ENCODE measurements at regions not wholly inside any gene's neighbourhood (a gene's known extent, or its start where the extent isn't known, plus 50 kb on each side); places are given as distances from the start of the nearest gene placed in this dataset.
"Not testable (repeated sequence)": the region's sequence is repeated elsewhere in the genome, so short reads cannot be mapped to it uniquely, and the experiment has no call there.

GRCh38 chr7:35910621-35911020, 109.8 kb downstream of the SEPTIN7 start:
- WGBS (ENCODE audit: extremely low coverage, insufficient coverage, low lambda C conversion rate) = no CpG with 5 or more reads among the region's 3 CpGs
- H3K23ac ChIP-seq (ENCODE audit: low read length); DNase-seq: not testable (repeated sequence)

GRCh38 chr7:35913350-35913749, 112.5 kb downstream of the SEPTIN7 start:
- not testable (repeated sequence) for H2AK5ac ChIP-seq (ENCODE audit: low read length); H3K36me3 ChIP-seq (ENCODE audit: control insufficient read depth, insufficient read depth, low read length); H4K5ac ChIP-seq (ENCODE audit: low read length); H3K18ac ChIP-seq (ENCODE audit: low read length); H3K27ac ChIP-seq (ENCODE audit: low read depth, low read length); H3K23ac ChIP-seq (ENCODE audit: low read length); H3K79me1 ChIP-seq (ENCODE audit: low read length); H3K4me3 ChIP-seq (ENCODE audit: low read length); H3K56ac ChIP-seq (ENCODE audit: low read length); H2BK120ac ChIP-seq (ENCODE audit: low read depth, low read length); H3K9ac ChIP-seq (ENCODE audit: low read length); H3K4me1 ChIP-seq (ENCODE audit: control insufficient read depth, low read depth, low read length); H2BK5ac ChIP-seq (ENCODE audit: low read length); H3K4ac ChIP-seq (ENCODE audit: low read depth, low read length); H3K27me3 ChIP-seq (ENCODE audit: insufficient read depth, low read length, poor library complexity); DNase-seq; H4K8ac ChIP-seq (ENCODE audit: low read depth, low read length); H2BK15ac ChIP-seq (replicated peaks; ENCODE audit: low read depth); H3K4me2 ChIP-seq (ENCODE audit: low read length); H3K79me2 ChIP-seq (ENCODE audit: control insufficient read depth, insufficient read depth, low read length)
- WGBS (ENCODE audit: extremely low coverage, insufficient coverage, low lambda C conversion rate) = no CpG with 5 or more reads among the region's 2 CpGs

More at GRCh38 chr7:35910621-35911020, 109.8 kb downstream of the SEPTIN7 start:
- not testable (repeated sequence) for H3K27ac ChIP-seq (ENCODE audit: low read depth, low read length); H3K27me3 ChIP-seq (ENCODE audit: insufficient read depth, low read length, poor library complexity); H3K36me3 ChIP-seq (ENCODE audit: control insufficient read depth, insufficient read depth, low read length); H2BK5ac ChIP-seq (ENCODE audit: low read length); H4K5ac ChIP-seq (ENCODE audit: low read length); H3K4me3 ChIP-seq (ENCODE audit: low read length); H2AK5ac ChIP-seq (ENCODE audit: low read length); H3K4ac ChIP-seq (ENCODE audit: low read depth, low read length); H3K4me1 ChIP-seq (ENCODE audit: control insufficient read depth, low read depth, low read length); H2BK120ac ChIP-seq (ENCODE audit: low read depth, low read length); H3K79me2 ChIP-seq (ENCODE audit: control insufficient read depth, insufficient read depth, low read length); H3K9ac ChIP-seq (ENCODE audit: low read length); H2BK15ac ChIP-seq (replicated peaks; ENCODE audit: low read depth); H3K79me1 ChIP-seq (ENCODE audit: low read length); H3K56ac ChIP-seq (ENCODE audit: low read length); H4K8ac ChIP-seq (ENCODE audit: low read depth, low read length); H3K4me2 ChIP-seq (ENCODE audit: low read length); H3K18ac ChIP-seq (ENCODE audit: low read length)

GRCh38 chr7:35914214-35914613, 113.4 kb downstream of the SEPTIN7 start:
- H3K4me3 ChIP-seq (ENCODE audit: low read length) = not testable (repeated sequence)
- WGBS (ENCODE audit: extremely low coverage, insufficient coverage, low lambda C conversion rate) = no CpG with 5 or more reads among the region's 1 CpG

GRCh38 chr7:35915247-35915955, 114.5 kb downstream of the SEPTIN7 start:
- not testable (repeated sequence) for H4K8ac ChIP-seq (ENCODE audit: low read depth, low read length); H3K56ac ChIP-seq (ENCODE audit: low read length); H2AK5ac ChIP-seq (ENCODE audit: low read length); H3K27ac ChIP-seq (ENCODE audit: low read depth, low read length); DNase-seq; H2BK5ac ChIP-seq (ENCODE audit: low read length); H3K4me3 ChIP-seq (ENCODE audit: low read length); H2BK120ac ChIP-seq (ENCODE audit: low read depth, low read length); H3K79me1 ChIP-seq (ENCODE audit: low read length); H3K18ac ChIP-seq (ENCODE audit: low read length); H3K79me2 ChIP-seq (ENCODE audit: control insufficient read depth, insufficient read depth, low read length); H3K27me3 ChIP-seq (ENCODE audit: insufficient read depth, low read length, poor library complexity); H3K4ac ChIP-seq (ENCODE audit: low read depth, low read length); H3K4me1 ChIP-seq (ENCODE audit: control insufficient read depth, low read depth, low read length); H4K5ac ChIP-seq (ENCODE audit: low read length); H3K9ac ChIP-seq (ENCODE audit: low read length); H3K23ac ChIP-seq (ENCODE audit: low read length); H3K4me2 ChIP-seq (ENCODE audit: low read length); H2BK15ac ChIP-seq (replicated peaks; ENCODE audit: low read depth); H3K36me3 ChIP-seq (ENCODE audit: control insufficient read depth, insufficient read depth, low read length)
- no CpG with 5 or more reads among the region's 6 CpGs for WGBS (ENCODE audit: extremely low coverage, insufficient coverage, low lambda C conversion rate)

More at GRCh38 chr7:35914214-35914613, 113.4 kb downstream of the SEPTIN7 start:
- H3K4me1 ChIP-seq (ENCODE audit: control insufficient read depth, low read depth, low read length); H3K23ac ChIP-seq (ENCODE audit: low read length); H2BK15ac ChIP-seq (replicated peaks; ENCODE audit: low read depth); H3K4ac ChIP-seq (ENCODE audit: low read depth, low read length); H3K56ac ChIP-seq (ENCODE audit: low read length); H3K18ac ChIP-seq (ENCODE audit: low read length); H2AK5ac ChIP-seq (ENCODE audit: low read length); H2BK120ac ChIP-seq (ENCODE audit: low read depth, low read length); H4K5ac ChIP-seq (ENCODE audit: low read length); H4K8ac ChIP-seq (ENCODE audit: low read depth, low read length); H2BK5ac ChIP-seq (ENCODE audit: low read length); H3K27me3 ChIP-seq (ENCODE audit: insufficient read depth, low read length, poor library complexity); H3K9ac ChIP-seq (ENCODE audit: low read length); H3K36me3 ChIP-seq (ENCODE audit: control insufficient read depth, insufficient read depth, low read length); H3K79me1 ChIP-seq (ENCODE audit: low read length); H3K79me2 ChIP-seq (ENCODE audit: control insufficient read depth, insufficient read depth, low read length); DNase-seq; H3K4me2 ChIP-seq (ENCODE audit: low read length); H3K27ac ChIP-seq (ENCODE audit: low read depth, low read length): not testable (repeated sequence)

GRCh38 chr7:35918217-35918616, 117.4 kb downstream of the SEPTIN7 start:
- not testable (repeated sequence) for H3K79me1 ChIP-seq (ENCODE audit: low read length); H3K4me3 ChIP-seq (ENCODE audit: low read length); H2AK5ac ChIP-seq (ENCODE audit: low read length); H3K4ac ChIP-seq (ENCODE audit: low read depth, low read length); H3K23ac ChIP-seq (ENCODE audit: low read length); H4K5ac ChIP-seq (ENCODE audit: low read length); H3K4me2 ChIP-seq (ENCODE audit: low read length); H4K8ac ChIP-seq (ENCODE audit: low read depth, low read length); H3K36me3 ChIP-seq (ENCODE audit: control insufficient read depth, insufficient read depth, low read length); H2BK15ac ChIP-seq (replicated peaks; ENCODE audit: low read depth); H3K56ac ChIP-seq (ENCODE audit: low read length); H3K27me3 ChIP-seq (ENCODE audit: insufficient read depth, low read length, poor library complexity); H3K9ac ChIP-seq (ENCODE audit: low read length); H3K18ac ChIP-seq (ENCODE audit: low read length); H2BK5ac ChIP-seq (ENCODE audit: low read length); DNase-seq; H2BK120ac ChIP-seq (ENCODE audit: low read depth, low read length); H3K79me2 ChIP-seq (ENCODE audit: control insufficient read depth, insufficient read depth, low read length); H3K4me1 ChIP-seq (ENCODE audit: control insufficient read depth, low read depth, low read length); H3K27ac ChIP-seq (ENCODE audit: low read depth, low read length)
- no CpG with 5 or more reads among the region's 10 CpGs for WGBS (ENCODE audit: extremely low coverage, insufficient coverage, low lambda C conversion rate)

GRCh38 chr7:35919607-35920006, 118.8 kb downstream of the SEPTIN7 start:
- H2BK5ac ChIP-seq (ENCODE audit: low read length); DNase-seq; H3K23ac ChIP-seq (ENCODE audit: low read length); H3K27me3 ChIP-seq (ENCODE audit: insufficient read depth, low read length, poor library complexity); H2BK120ac ChIP-seq (ENCODE audit: low read depth, low read length); H4K8ac ChIP-seq (ENCODE audit: low read depth, low read length); H2BK15ac ChIP-seq (replicated peaks; ENCODE audit: low read depth); H3K27ac ChIP-seq (ENCODE audit: low read depth, low read length); H3K79me2 ChIP-seq (ENCODE audit: control insufficient read depth, insufficient read depth, low read length); H4K5ac ChIP-seq (ENCODE audit: low read length); H3K4me1 ChIP-seq (ENCODE audit: control insufficient read depth, low read depth, low read length); H3K4me3 ChIP-seq (ENCODE audit: low read length); H3K18ac ChIP-seq (ENCODE audit: low read length); H2AK5ac ChIP-seq (ENCODE audit: low read length); H3K4ac ChIP-seq (ENCODE audit: low read depth, low read length); H3K79me1 ChIP-seq (ENCODE audit: low read length); H3K4me2 ChIP-seq (ENCODE audit: low read length); H3K56ac ChIP-seq (ENCODE audit: low read length); H3K9ac ChIP-seq (ENCODE audit: low read length); H3K36me3 ChIP-seq (ENCODE audit: control insufficient read depth, insufficient read depth, low read length): not testable (repeated sequence)
- no CpG with 5 or more reads among the region's 6 CpGs for WGBS (ENCODE audit: extremely low coverage, insufficient coverage, low lambda C conversion rate)
